ENCODE measurements at regions not wholly inside any gene's neighbourhood (a gene's known extent, or its start where the extent isn't known, plus 50 kb on each side); places are given as distances from the start of the nearest gene placed in this dataset.

DNA sequence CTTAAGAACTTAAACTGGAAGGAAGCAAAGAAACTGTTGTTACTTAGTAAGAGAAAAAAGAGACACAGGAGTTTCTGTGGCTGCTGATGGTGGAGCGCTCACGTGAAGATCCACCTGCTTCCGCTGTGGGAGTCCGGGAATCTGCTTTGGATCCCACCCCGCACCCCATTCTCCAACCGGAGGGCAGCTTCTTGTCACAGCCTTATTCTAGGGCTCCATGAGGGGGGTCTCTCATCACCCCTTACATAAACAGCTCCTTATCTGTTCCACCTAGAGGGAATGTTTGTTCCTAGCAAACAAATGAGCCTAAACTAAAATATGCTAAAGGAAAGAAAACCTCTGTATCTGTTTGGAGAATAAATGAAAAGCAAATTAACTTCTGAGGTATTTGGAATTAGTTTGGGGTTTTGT, 280.5 kb downstream of the QKI start:
- H3K27ac ChIP-seq (ENCODE audit: control insufficient read depth, insufficient read depth, low read length), result no peak overlapping the region
- no peak overlapping the region for H3K9ac ChIP-seq (ENCODE audit: control insufficient read depth, extremely low read depth, insufficient read depth, low read length)
- DNase-seq (ENCODE audit: low read depth, low spot score), result no peak
- no peaks in the 10 kb centered on the region for H3K9me1 ChIP-seq (ENCODE audit: control insufficient read depth, extremely low read depth, insufficient read depth, low read length)
- H3K79me2 ChIP-seq (ENCODE audit: control insufficient read depth, insufficient read depth, low read length), result no peaks in the 10 kb centered on the region
- dilution Hi-C loops (cut with MboI; ENCODE audit: extremely low pct_ligation_motif_present, low sequenced_read_pairs), result no loop called here
- H3K4me3 ChIP-seq (ENCODE audit: control insufficient read depth in 2 of 3, extremely low read depth in 1 of 3, insufficient read depth in 2 of 3, low read depth in 1 of 3, low read length in 3 of 3), result no peak overlapping the region
- no peak overlapping the region for H3K4me2 ChIP-seq (ENCODE audit: control insufficient read depth, extremely low read depth, insufficient read depth, low read depth, low read length)
- no peak for FAIRE-seq
- no peaks in the 10 kb centered on the region for H3K27me3 ChIP-seq (ENCODE audit: control insufficient read depth, extremely low read depth, insufficient read depth, low read length)
- no peaks in the 10 kb centered on the region for H3K9me3 ChIP-seq (ENCODE audit: control insufficient read depth, low read depth, low read length)
- no peaks in the 10 kb centered on the region for H4K20me1 ChIP-seq (ENCODE audit: control insufficient read depth, extremely low read depth, insufficient read depth, low read length)
- TF ChIP-seq, protein P1, sequence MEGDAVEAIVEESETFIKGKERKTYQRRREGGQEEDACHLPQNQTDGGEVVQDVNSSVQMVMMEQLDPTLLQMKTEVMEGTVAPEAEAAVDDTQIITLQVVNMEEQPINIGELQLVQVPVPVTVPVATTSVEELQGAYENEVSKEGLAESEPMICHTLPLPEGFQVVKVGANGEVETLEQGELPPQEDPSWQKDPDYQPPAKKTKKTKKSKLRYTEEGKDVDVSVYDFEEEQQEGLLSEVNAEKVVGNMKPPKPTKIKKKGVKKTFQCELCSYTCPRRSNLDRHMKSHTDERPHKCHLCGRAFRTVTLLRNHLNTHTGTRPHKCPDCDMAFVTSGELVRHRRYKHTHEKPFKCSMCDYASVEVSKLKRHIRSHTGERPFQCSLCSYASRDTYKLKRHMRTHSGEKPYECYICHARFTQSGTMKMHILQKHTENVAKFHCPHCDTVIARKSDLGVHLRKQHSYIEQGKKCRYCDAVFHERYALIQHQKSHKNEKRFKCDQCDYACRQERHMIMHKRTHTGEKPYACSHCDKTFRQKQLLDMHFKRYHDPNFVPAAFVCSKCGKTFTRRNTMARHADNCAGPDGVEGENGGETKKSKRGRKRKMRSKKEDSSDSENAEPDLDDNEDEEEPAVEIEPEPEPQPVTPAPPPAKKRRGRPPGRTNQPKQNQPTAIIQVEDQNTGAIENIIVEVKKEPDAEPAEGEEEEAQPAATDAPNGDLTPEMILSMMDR (optimal IDR thresholded peaks at IDR 0.05 in 1 of 3, IDR thresholded peaks at IDR 0.05 in 1 of 3, conservative IDR thresholded peaks at IDR 0.05 in 1 of 3; ENCODE audit: extremely low read depth in 1 of 3, insufficient read depth in 2 of 3, low read length in 3 of 3), result no peak
- TF ChIP-seq EZH2 (IDR thresholded peaks at IDR 0.05; ENCODE audit: low read length), result no peak
- H3K36me3 ChIP-seq (ENCODE audit: control insufficient read depth in 2 of 2, extremely low read depth in 1 of 2, insufficient read depth in 2 of 2, low read length in 2 of 2), result no peaks in the 10 kb centered on the region
- no peaks in the 10 kb centered on the region for H3K4me1 ChIP-seq (ENCODE audit: control insufficient read depth, extremely low read depth, insufficient read depth, low read length)
- no peak overlapping the region for H2AFZ ChIP-seq (ENCODE audit: control insufficient read depth, low read length)

DNA sequence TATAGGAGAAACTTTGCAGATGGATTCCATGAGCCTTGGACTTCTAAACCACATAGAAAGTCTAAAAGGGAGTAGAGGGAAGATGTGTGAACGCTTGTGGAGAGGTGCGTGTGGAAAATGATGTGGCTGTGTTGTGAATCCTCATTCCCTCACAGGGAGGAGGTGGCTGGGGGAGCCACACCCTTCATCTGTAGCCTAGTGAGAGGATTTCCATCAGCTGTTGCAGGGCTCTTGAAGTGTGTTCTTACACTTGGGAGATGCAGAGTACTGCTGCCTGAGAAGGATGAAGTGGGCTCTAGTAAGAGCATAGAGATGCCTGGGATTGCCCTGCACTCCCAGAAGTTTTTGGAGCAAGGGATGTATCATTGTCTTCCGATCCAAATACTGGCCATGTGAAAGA, 279.6 kb downstream of the QKI start:
- dilution Hi-C loops (cut with MboI; ENCODE audit: extremely low pct_ligation_motif_present, low sequenced_read_pairs), result no loop called here
- Histone ChIP-seq H3K27ac (ENCODE audit: control insufficient read depth, insufficient read depth, low read length) (no peak overlapping the region), H3K4me2 (ENCODE audit: control insufficient read depth, extremely low read depth, insufficient read depth, low read depth, low read length) (no peak overlapping the region), H3K9ac (ENCODE audit: control insufficient read depth, extremely low read depth, insufficient read depth, low read length) (no peak overlapping the region), H3K79me2 (ENCODE audit: control insufficient read depth, insufficient read depth, low read length) (no peaks in the 10 kb centered on the region), H4K20me1 (ENCODE audit: control insufficient read depth, extremely low read depth, insufficient read depth, low read length) (no peaks in the 10 kb centered on the region), H3K36me3 (ENCODE audit: control insufficient read depth in 2 of 2, extremely low read depth in 1 of 2, insufficient read depth in 2 of 2, low read length in 2 of 2) (no peaks in the 10 kb centered on the region), H3K27me3 (ENCODE audit: control insufficient read depth, extremely low read depth, insufficient read depth, low read length) (no peaks in the 10 kb centered on the region), H3K9me1 (ENCODE audit: control insufficient read depth, extremely low read depth, insufficient read depth, low read length) (no peaks in the 10 kb centered on the region), H3K4me3 (ENCODE audit: control insufficient read depth in 2 of 3, extremely low read depth in 1 of 3, insufficient read depth in 2 of 3, low read depth in 1 of 3, low read length in 3 of 3) (no peak overlapping the region), H3K9me3 (ENCODE audit: control insufficient read depth, low read depth, low read length) (no peaks in the 10 kb centered on the region), H2AFZ (ENCODE audit: control insufficient read depth, low read length) (no peak overlapping the region), H3K4me1 (ENCODE audit: control insufficient read depth, extremely low read depth, insufficient read depth, low read length) (no peaks in the 10 kb centered on the region)
- DNase-seq (ENCODE audit: low read depth, low spot score) (no peak), FAIRE-seq (no peak)
- TF ChIP-seq, protein P1 (optimal IDR thresholded peaks at IDR 0.05 in 1 of 3, IDR thresholded peaks at IDR 0.05 in 1 of 3, conservative IDR thresholded peaks at IDR 0.05 in 1 of 3; ENCODE audit: extremely low read depth in 1 of 3, insufficient read depth in 2 of 3, low read length in 3 of 3), result no peak
- no peak for TF ChIP-seq EZH2 (IDR thresholded peaks at IDR 0.05; ENCODE audit: low read length)

Measured in keratinocyte (primary cell).